ENCODE measurements at regions not wholly inside any gene's neighbourhood (a gene's known extent, or its start where the extent isn't known, plus 50 kb on each side); places are given as distances from the start of the nearest gene placed in this dataset.

DNA sequence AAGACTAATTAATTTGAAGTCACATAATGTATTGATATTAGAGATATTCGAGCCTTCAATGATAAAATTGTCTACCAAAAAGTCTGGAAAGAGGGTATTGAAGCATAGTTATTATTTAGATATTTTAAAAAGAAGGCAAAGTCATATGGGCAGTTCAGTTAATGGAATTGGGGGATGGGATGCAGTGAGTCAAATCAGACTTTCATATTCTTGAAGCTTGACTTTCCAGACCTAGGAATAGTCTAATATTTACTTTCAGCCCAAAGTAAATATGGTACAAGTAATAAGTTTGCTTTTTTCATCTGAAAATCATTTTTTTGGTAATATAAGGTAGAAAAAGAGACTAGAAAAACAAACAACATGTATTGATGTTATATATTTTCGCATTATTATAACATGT lies 2017.8 kb downstream of the C4orf33 start:
- in situ Hi-C loops (cut with HindIII; ENCODE audit: low pct_unique_long_range_greater_than_20kb, low sequenced_read_pairs) = no loop called here
- DNase-seq (ENCODE audit: low read depth) = no peak

GRCh38 chr4:131119661-131120060 lies 2023.7 kb downstream of the C4orf33 start:
- in situ Hi-C loops (cut with HindIII; ENCODE audit: low pct_unique_long_range_greater_than_20kb, low sequenced_read_pairs) = no loop called here
- DNase-seq (ENCODE audit: low read depth) = no peak

GRCh38 chr4:131137196-131137595 lies 2011.9 kb upstream of the PCDH10 start:
- DNase-seq (ENCODE audit: low read depth) = no peak
- in situ Hi-C loops (cut with HindIII; ENCODE audit: low pct_unique_long_range_greater_than_20kb, low sequenced_read_pairs) = no loop called here

DNA sequence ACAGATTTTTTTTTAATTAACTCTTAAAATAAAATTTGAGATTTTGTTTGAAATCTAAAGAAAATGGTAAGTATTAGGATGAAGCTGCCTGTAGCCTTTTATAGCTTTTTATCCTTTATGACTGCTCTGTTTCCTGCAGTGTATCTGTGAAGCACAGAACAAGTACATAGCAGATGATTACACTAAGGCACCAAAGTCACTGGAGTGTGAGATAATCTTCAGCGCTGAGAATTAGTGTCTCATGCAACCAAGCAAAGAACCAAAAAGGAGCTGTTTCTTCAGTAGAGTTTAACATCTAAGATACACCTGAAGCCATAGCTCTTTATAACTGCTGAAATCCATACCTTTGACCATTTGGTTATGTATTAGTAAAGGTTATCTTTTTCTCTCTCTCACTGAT lies 1989.8 kb upstream of the PCDH10 start:
- no peak for DNase-seq (ENCODE audit: low read depth)
- in situ Hi-C loops (cut with HindIII; ENCODE audit: low pct_unique_long_range_greater_than_20kb, low sequenced_read_pairs) = no loop called here

GRCh38 chr4:131192318-131192717 lies 1956.8 kb upstream of the PCDH10 start:
- in situ Hi-C loops (cut with HindIII; ENCODE audit: low pct_unique_long_range_greater_than_20kb, low sequenced_read_pairs) = no loop called here
- DNase-seq (ENCODE audit: low read depth) = no peak

DNA sequence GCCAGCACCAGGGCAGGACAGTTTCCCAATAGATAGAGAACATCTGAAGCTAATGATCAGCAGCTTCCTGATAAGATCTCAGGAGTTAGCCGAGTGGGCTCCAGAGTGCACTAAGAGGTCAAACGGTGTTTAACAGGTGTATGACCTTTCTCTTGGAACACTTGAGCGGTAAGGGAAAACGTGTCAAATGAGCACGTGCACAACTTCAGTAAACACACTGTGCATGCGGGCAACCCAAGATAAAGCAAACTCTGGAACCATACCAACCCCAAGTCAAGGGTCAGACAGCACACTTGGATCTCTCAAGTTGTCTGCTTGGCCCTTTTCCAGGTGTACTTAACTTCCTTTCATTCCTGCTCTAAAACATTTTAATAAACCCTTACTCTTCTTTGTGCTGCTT lies 1941.5 kb upstream of the PCDH10 start:
- in situ Hi-C loops (cut with HindIII; ENCODE audit: low pct_unique_long_range_greater_than_20kb, low sequenced_read_pairs) = no loop called here
- no peak for DNase-seq (ENCODE audit: low read depth)

DNA sequence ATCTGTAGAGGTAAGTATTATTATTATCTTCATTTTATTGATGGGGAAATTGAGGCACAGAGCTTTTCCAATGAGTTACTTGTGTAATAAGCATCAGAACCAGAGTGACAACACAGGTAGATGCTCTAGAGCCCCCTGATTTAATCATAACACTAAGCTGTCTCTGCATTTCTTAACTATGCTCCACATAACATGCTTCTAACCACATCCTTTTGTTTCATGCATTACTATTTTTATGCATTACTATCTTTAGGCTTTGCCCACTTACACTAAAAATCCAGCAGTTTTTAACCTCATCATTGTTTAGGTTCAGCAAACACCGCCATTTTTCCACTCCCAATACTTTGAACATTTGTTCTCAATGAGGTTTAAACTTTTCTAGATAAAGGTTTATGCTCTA lies 1900.8 kb upstream of the PCDH10 start:
- in situ Hi-C loops (cut with HindIII; ENCODE audit: low pct_unique_long_range_greater_than_20kb, low sequenced_read_pairs) = no loop called here
- DNase-seq (ENCODE audit: low read depth) = no peak

GRCh38 chr4:131251321-131251720 lies 1897.8 kb upstream of the PCDH10 start:
- no peak for DNase-seq (ENCODE audit: low read depth)
- in situ Hi-C loops (cut with HindIII; ENCODE audit: low pct_unique_long_range_greater_than_20kb, low sequenced_read_pairs) = no loop called here

- in situ Hi-C loops (cut with HindIII; ENCODE audit: low pct_unique_long_range_greater_than_20kb, low sequenced_read_pairs) = no loop called here
- no peak for DNase-seq (ENCODE audit: low read depth)
Measured at GRCh38 chr4:131257241-131257640, 1891.9 kb upstream of the PCDH10 start.

DNA sequence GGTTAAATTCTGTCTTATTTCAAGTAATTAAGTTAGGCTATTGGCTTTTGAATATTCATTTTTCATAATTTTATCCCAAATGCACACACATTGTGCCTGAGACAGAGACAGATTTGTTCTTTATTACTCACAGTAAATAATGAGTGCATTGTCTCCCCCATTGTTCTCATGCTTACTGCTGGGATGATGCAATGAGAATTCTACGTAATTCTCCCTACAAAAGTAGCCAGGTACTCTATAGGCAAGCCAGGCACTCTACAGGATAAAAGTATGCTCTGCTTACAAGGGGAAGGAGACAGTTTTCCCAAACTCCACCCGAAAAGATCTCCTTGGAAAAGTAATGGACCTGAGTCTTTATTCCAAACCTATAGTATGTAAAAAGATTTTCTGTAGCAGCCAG lies 1890.7 kb upstream of the PCDH10 start:
- in situ Hi-C loops (cut with HindIII; ENCODE audit: low pct_unique_long_range_greater_than_20kb, low sequenced_read_pairs) = no loop called here

DNA sequence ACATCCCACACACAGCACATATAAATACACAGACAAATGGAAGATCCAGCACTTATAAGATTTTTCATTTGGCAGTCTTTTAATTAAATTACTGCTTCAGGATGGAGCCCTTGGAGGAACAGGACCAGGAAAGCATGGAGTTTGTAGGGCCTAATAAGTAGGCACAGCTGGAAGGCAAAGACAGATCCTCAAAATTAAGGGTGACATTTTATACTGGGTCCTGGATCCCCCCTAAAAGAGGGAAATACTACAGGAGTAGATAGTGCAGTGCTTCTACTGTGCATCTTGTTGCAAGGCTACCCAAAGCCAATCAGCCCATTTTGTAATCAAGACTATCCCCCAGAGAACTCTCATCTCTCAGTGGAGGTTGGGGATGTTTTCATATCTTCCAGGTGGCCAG lies 1860.7 kb upstream of the PCDH10 start:
- DNase-seq (ENCODE audit: low read depth) = no peak
- in situ Hi-C loops (cut with HindIII; ENCODE audit: low pct_unique_long_range_greater_than_20kb, low sequenced_read_pairs) = no loop called here

More for the DNA sequence above, 1890.7 kb upstream of the PCDH10 start:
- DNase-seq (ENCODE audit: low read depth) = no peak

DNA sequence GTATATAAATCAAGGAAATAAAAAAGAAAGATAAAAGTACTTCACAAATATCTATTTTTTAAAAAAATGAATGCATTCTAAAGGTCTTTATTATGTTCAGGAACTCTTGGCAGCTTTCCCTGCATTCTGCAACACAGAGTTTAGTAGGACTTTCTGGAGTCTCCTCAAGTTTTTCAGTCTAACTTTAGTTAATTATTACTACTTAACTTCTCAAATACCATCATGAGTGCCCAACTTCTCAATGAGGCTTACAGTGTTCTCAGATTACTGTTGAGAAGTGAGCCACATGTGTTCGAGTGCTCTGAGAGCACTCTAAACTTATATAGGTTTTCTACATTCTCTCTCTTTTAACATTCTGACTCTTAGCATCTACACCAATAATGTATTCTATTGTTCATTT lies 1852.9 kb upstream of the PCDH10 start:
- in situ Hi-C loops (cut with HindIII; ENCODE audit: low pct_unique_long_range_greater_than_20kb, low sequenced_read_pairs) = no loop called here
- no peak for DNase-seq (ENCODE audit: low read depth)

DNA sequence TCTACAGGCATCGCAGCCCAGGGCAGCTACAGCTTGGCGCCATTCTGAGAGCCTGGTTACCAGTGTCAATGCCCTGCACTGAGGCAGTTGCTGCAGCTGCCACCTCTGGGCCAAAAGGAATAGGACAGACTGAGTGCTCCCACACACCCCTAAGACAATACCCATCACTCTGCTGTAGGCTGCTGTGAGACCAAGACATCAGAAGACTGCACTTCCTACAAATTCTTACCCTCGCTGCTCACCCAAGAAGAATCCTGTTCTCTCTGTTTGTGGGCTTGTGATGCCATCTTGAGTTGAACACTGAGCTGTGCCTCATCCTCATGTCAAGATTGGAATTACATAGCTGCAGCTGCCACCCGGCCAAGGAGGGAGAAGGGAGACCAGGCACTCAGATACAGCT lies 1847.0 kb upstream of the PCDH10 start:
- no peak for DNase-seq (ENCODE audit: low read depth)
- in situ Hi-C loops (cut with HindIII; ENCODE audit: low pct_unique_long_range_greater_than_20kb, low sequenced_read_pairs) = no loop called here

DNA sequence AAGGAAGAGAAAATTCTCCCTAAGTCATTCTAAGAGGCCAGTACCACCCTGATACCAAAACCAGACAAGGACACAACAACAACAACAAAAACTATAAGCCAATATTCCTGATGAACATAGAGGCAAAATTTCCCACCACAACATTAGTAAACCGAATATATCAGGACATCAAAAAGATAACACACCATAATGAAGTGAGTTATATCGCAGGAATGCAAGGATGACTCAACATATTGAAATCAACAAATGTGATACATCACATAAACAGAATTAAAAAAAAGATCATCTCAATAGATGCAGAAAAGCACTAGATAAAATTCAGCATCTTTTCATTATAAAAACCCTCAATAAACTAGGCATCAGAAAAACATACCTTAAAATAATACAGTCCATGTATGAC lies 1844.4 kb upstream of the PCDH10 start:
- in situ Hi-C loops (cut with HindIII; ENCODE audit: low pct_unique_long_range_greater_than_20kb, low sequenced_read_pairs) = no loop called here

DNA sequence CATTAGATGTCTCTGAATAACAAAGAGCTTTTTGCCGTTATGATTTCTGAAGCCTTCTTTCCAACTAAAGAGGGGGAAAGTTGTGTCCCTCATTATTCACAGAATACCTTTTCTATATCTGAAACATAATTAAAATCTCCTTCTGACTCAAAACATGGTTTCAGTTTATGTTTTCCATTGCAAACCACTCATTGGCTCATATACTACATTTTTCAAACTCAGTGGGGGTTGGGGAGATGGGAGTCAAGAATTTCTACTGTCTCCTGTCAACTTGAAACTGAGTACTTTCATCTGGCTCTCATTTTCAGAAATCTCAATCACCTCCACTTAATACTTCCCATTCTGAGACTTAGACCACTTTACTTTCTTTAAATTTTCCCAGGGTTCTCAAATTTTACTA lies 1839.5 kb upstream of the PCDH10 start:
- in situ Hi-C loops (cut with HindIII; ENCODE audit: low pct_unique_long_range_greater_than_20kb, low sequenced_read_pairs) = no loop called here
- no peak for DNase-seq (ENCODE audit: low read depth)

More for the DNA sequence above, 1844.4 kb upstream of the PCDH10 start:
- no peak for DNase-seq (ENCODE audit: low read depth)

GRCh38 chr4:131316086-131316485 lies 1833.0 kb upstream of the PCDH10 start:
- no peak for DNase-seq (ENCODE audit: low read depth)

DNA sequence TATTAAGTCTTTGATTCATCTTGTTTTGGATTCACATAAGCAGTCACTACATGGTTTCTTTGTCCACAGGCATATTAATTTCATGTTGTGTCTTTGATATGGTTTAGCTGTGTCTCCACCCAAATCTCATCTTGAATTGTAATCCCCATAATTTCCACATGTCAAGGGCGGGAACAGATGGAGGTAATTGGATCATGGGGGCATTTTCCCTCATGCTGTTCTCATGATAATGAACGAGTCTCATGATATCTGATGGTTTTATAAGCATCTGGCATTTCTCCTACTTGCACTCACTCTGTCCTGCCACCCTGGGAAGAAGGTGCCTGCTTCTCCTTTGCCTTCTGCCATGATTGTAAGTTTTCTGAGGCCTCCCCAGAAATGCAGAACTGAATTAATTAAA lies 1811.2 kb upstream of the PCDH10 start:
- in situ Hi-C loops (cut with HindIII; ENCODE audit: low pct_unique_long_range_greater_than_20kb, low sequenced_read_pairs) = no loop called here
- no peak for DNase-seq (ENCODE audit: low read depth)

More at GRCh38 chr4:131316086-131316485, 1833.0 kb upstream of the PCDH10 start:
- in situ Hi-C loops (cut with HindIII; ENCODE audit: low pct_unique_long_range_greater_than_20kb, low sequenced_read_pairs) = no loop called here

- in situ Hi-C loops (cut with HindIII; ENCODE audit: low pct_unique_long_range_greater_than_20kb, low sequenced_read_pairs) = no loop called here
- no peak for DNase-seq (ENCODE audit: low read depth)
Measured at GRCh38 chr4:131339137-131339536, 1810.0 kb upstream of the PCDH10 start.

- no peak for DNase-seq (ENCODE audit: low read depth)
- in situ Hi-C loops (cut with HindIII; ENCODE audit: low pct_unique_long_range_greater_than_20kb, low sequenced_read_pairs) = no loop called here
Measured at GRCh38 chr4:131344761-131345160, 1804.3 kb upstream of the PCDH10 start.

DNA sequence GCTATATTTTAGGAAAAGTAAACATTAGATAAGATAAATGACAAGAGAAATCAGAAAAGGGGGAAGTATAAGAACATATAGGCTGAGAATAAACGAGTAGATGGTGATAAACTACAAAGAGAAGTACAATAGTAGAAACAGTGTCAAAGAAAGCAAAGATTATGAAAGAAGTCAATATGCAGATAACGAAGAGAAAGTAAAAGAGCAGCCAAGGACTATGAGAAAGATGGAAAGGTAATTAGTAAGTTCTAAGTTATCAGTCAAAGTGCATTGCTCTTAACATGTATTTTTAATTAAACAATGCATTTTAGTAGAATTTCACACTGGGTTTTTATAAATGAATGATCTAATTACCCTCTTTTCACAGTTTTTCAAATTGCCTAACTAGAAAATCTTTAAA lies 1801.3 kb upstream of the PCDH10 start:
- in situ Hi-C loops (cut with HindIII; ENCODE audit: low pct_unique_long_range_greater_than_20kb, low sequenced_read_pairs) = no loop called here
- DNase-seq (ENCODE audit: low read depth) = no peak

GRCh38 chr4:131348263-131348662 lies 1800.8 kb upstream of the PCDH10 start:
- in situ Hi-C loops (cut with HindIII; ENCODE audit: low pct_unique_long_range_greater_than_20kb, low sequenced_read_pairs) = no loop called here

More at GRCh38 chr4:131348263-131348662, 1800.8 kb upstream of the PCDH10 start:
- DNase-seq (ENCODE audit: low read depth) = no peak
